ENCODE measurements at regions not wholly inside any gene's neighbourhood (a gene's known extent, or its start where the extent isn't known, plus 50 kb on each side); places are given as distances from the start of the nearest gene placed in this dataset.

GRCh38 chr9:6142799-6143454, 72.7 kb upstream of the IL33 start:
- TF ChIP-seq CTCF (conservative IDR thresholded peaks at IDR 0.05; ENCODE audit: low read length) (no peak), EZH2phosphoT487 (IDR thresholded peaks at IDR 0.05; ENCODE audit: borderline replicate concordance, low read depth, low read length) (no peak)
